BLaER1 treated with 17β-estradiol and CSF1 and Interleukin-3, amounts not matched to agents 10 nM and 100 nM (cell line): ENCODE measurements at regions not wholly inside any gene's neighbourhood (a gene's known extent, or its start where the extent isn't known, plus 50 kb on each side); places are given as distances from the start of the nearest gene placed in this dataset.
"Not testable (repeated sequence)": the region's sequence is repeated elsewhere in the genome, so short reads cannot be mapped to it uniquely, and the experiment has no call there.

Source experiments
- H3K27ac ChIP-seq, 11 experiments: shearing (Covaris generic); formaldehyde crosslinking; 2 replicates each; pipeline ENCODE4 v1.8.1; 2022
- H3K27me3 ChIP-seq, 11 experiments: shearing (Covaris generic); formaldehyde crosslinking; 2 replicates each; pipeline ENCODE4 v1.8.1; 2022
- H3K36me3 ChIP-seq, 11 experiments: shearing (Covaris generic); formaldehyde crosslinking; 2 replicates each; pipeline ENCODE4 v1.8.1; 2022
- H3K4me1 ChIP-seq, 10 experiments: shearing (Covaris generic); formaldehyde crosslinking; 2 replicates each; pipeline ENCODE4 v1.8.1; 2022
- H3K4me2 ChIP-seq, 11 experiments: shearing (Covaris generic); formaldehyde crosslinking; 2 replicates each; pipeline ENCODE4 v1.8.1; 2022
- H3K4me3 ChIP-seq, 10 experiments: shearing (Covaris generic); formaldehyde crosslinking; 2 replicates each; pipeline ENCODE4 v1.8.1; 2022
- H3K9ac ChIP-seq, 11 experiments: shearing (Covaris generic); formaldehyde crosslinking; 2 replicates each; pipeline ENCODE4 v1.8.1; 2022
- H3K9me3 ChIP-seq, 11 experiments: shearing (Covaris generic); formaldehyde crosslinking; replicated peaks in 1 of 11; 2 replicates each; pipeline ENCODE4 v1.8.1; 2022
- H4K20me1 ChIP-seq, 11 experiments: shearing (Covaris generic); formaldehyde crosslinking; 2 replicates each; pipeline ENCODE4 v1.8.1; 2022

DNA sequence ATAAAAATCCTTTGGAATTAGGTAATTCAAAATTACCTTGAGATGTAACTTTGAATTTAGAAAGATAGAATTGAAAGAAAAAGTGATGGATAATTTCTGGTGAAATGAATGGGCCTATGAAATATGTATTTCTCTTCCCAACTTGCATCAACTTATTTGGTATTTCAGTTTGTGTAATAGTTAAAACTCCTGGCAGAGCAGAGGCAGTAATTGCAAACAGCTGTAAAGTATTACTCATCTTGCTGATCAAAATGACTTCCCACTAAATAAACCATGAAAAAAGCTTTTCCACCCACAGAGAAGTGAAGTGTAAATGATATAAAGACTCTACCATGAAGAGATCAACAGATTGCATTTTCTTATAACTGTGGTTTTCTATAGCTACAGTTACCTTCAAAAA is 201.0 kb downstream of the POTED start:
- H4K20me1 ChIP-seq, H3K36me3 ChIP-seq, H3K27ac ChIP-seq, H3K4me2 ChIP-seq, H3K4me1 ChIP-seq, H3K27me3 ChIP-seq, H3K9ac ChIP-seq, H3K4me3 ChIP-seq, H3K9me3 ChIP-seq: not testable (repeated sequence)

DNA sequence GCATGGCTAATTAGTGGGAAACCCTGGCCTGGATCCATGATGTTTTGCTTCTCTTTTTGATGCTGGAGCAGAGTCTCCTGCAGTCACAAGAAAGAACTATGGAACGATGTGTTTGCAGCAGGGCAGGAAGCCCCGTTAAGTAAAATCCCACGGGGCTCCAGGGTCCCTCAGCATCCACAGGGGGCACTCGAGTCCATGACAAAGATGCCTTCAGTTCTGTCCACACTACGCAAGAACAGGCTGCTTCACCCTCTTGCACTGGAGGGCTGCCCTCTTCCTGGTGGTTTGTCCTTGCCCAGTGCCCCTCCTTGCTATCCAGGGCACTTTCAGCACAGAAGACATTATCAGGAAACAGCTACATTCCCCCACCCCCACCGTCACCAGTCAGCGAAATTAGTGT is 196.9 kb downstream of the POTED start:
- not testable (repeated sequence) for H3K36me3 ChIP-seq, H4K20me1 ChIP-seq, H3K9ac ChIP-seq, H3K27ac ChIP-seq, H3K27me3 ChIP-seq, H3K4me1 ChIP-seq, H3K4me2 ChIP-seq, H3K9me3 ChIP-seq, H3K4me3 ChIP-seq

DNA sequence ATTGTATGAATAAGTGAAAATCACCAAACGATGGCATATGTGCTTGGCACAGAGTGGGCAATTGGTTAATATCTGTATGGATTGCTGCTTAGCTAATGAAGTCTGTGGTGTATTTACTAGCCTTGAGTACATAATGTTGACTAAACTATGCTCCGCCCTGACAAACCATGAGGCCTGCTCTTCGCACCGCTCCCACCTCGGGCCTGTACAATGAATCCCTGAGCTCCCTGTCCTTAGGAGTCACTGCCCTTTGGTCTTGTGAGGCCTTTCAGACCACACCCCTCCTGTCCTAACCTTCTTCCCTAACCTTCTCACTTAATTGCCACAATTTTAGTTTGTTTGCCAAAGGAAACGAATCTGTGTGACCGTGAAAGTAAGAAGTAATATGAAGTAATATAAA is 193.2 kb downstream of the POTED start:
- H3K27ac ChIP-seq, H3K27me3 ChIP-seq, H4K20me1 ChIP-seq, H3K9me3 ChIP-seq, H3K4me3 ChIP-seq, H3K9ac ChIP-seq, H3K4me2 ChIP-seq, H3K4me1 ChIP-seq, H3K36me3 ChIP-seq: not testable (repeated sequence)
